H1 (cell line): ENCODE measurements at regions not wholly inside any gene's neighbourhood (a gene's known extent, or its start where the extent isn't known, plus 50 kb on each side); places are given as distances from the start of the nearest gene placed in this dataset.

Experiments used
- CBX5 ChIP-seq: fragments of 300-800, 300-1000 bp; sonication (generic); IDR thresholded peaks from 2 replicates; pipeline ENCODE4 v1.7.1; 2016; ENCODE audit warnings: antibody characterized with exemption, low read length, low read depth
- CTCF ChIP-seq, 3 experiments: IDR thresholded peaks; 1 replicate in 2 of 3; 2 replicates in 1 of 3; pipeline versions ENCODE4 v1.5.1 to v1.6.1; 2011; ENCODE audit warnings: low read length in 3 of 3, mild to moderate bottlenecking in 3 of 3, inconsistent platforms in 2 of 3, low read depth in 1 of 3, moderate library complexity in 1 of 3; ENCODE audit not compliant: insufficient read depth in 1 of 3; ENCODE audit errors: control extremely low read depth in 1 of 3
- EP300 ChIP-seq, 2 experiments: IDR thresholded peaks; 1 replicate in 1 of 2; 2 replicates in 1 of 2; pipeline ENCODE4 v1.6.1; 2011 to 2012; ENCODE audit warnings: low read depth in 2 of 2, low read length in 2 of 2, mild to moderate bottlenecking in 2 of 2, borderline replicate concordance in 1 of 2, inconsistent platforms in 1 of 2, moderate library complexity in 1 of 2
- MAX ChIP-seq: IDR thresholded peaks from 2 replicates; pipeline ENCODE4 v1.6.1; 2012; ENCODE audit warnings: inconsistent platforms
- POLR2A ChIP-seq, 2 experiments: IDR thresholded peaks; 1 replicate in 1 of 2; 2 replicates in 1 of 2; pipeline ENCODE4 v1.6.1; 2011; ENCODE audit warnings: low read depth in 2 of 2, low read length in 2 of 2, mild to moderate bottlenecking in 2 of 2; ENCODE audit errors: control extremely low read depth in 1 of 2
- TAF1 ChIP-seq: IDR thresholded peaks from 2 replicates; pipeline ENCODE4 v1.6.1; 2011; ENCODE audit warnings: mild to moderate bottlenecking, low read depth, low read length
- TEAD4 ChIP-seq: IDR thresholded peaks from 2 replicates; pipeline ENCODE4 v1.6.1; 2012; ENCODE audit warnings: low read depth, low read length, inconsistent platforms, mixed read lengths

GRCh38 chr5:56301069-56301468 lies 67.9 kb upstream of the ANKRD55 start:
- TF ChIP-seq MAX (no peak), CTCF (IDR thresholded peaks at IDR 0.05; ENCODE audit: control extremely low read depth in 1 of 3, insufficient read depth in 1 of 3, low read depth in 1 of 3, low read length in 3 of 3) (no peak), TEAD4 (no peak), EP300 (IDR thresholded peaks at IDR 0.05; ENCODE audit: borderline replicate concordance in 1 of 2, low read depth in 2 of 2, low read length in 2 of 2) (no peak), CBX5 (no peak), TAF1 (no peak), POLR2A (IDR thresholded peaks at IDR 0.05; ENCODE audit: control extremely low read depth in 1 of 2, low read depth in 2 of 2, low read length in 2 of 2) (no peak)
